ENCODE measurements at regions not wholly inside any gene's neighbourhood (a gene's known extent, or its start where the extent isn't known, plus 50 kb on each side); places are given as distances from the start of the nearest gene placed in this dataset.
"Not testable (repeated sequence)": the region's sequence is repeated elsewhere in the genome, so short reads cannot be mapped to it uniquely, and the experiment has no call there.

DNA sequence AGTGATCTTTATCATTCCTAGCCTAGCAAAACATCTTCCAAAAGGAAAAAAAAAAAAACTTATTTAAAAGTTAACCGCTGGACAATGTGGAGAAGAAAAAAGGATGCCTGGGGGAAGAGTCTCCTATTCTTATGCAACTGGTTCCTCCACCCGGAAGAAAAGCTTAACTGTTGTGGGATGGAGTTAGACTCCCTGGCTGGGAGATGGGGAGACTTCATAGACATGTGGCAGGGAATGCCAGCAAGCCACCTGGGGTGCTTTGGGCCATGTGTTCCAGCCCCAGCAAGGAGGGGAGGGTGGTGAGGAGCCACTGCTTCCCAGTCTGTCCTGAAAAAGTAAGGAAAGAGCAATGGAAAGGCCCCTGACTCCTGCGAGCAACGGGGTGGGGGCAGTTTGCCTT is 119.4 kb upstream of the SPIN4 start:
- no peak overlapping the region for H3K4me3 ChIP-seq (ENCODE audit: low read depth, low read length)

DNA sequence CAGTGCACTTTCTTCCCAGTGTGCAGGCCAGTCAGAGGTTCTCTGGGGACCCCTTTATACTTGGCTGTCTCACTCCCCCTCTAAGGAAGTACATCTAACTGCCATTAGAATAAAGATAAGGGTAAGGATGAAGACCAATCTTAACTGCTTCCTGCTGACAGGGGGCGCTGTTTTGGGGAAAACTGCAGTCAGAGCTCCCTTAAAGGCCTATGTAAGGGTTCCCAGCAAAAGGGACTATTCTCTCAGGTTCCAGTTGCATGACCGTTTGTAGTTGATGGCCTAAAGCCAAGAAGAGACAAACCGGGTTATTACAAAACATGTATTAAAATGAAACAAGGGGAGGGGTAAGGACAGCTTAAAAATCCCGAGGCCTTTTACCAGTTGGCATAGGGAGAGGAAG is 115.6 kb upstream of the SPIN4 start:
- no peak overlapping the region for H3K4me3 ChIP-seq (ENCODE audit: low read depth, low read length)

DNA sequence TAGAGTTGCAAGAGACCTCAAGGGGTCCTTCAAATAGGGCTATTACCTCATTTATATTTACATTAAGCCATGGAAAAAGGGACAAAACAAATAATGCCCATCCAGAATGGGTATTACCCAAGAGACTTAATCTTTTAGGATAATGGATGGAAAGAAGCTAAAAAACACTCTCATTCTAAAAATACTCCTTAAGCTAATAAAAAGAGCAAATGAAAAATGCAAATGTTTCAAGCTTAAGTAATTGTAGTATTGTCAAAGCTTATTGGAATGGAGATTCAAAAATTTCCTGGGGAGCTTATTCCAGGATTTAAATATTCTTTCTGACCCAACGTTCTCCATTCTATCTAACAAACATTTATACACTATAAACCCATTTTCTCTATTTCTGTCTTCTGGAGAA is 107.8 kb upstream of the SPIN4 start:
- no peak overlapping the region for H3K4me3 ChIP-seq (ENCODE audit: low read depth, low read length)

DNA sequence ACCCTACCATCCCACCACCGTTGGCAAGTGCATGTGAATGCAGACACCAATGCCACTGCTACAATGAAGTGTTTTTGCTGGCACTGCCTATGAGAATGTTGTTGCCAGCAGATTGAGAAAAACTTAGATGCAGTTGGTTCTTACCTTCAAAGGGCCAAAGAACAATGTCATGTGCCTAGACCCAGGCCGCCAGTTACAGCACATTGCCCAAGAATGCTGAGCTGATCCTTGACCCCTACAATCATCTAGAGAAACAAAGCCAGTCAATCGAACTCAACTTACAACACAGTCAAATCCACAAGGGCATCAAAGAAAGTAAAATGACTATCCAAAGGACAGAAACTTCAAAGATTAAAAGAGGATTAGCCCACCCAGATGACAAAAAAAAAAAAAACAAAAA is 102.4 kb upstream of the SPIN4 start:
- no peak overlapping the region for H3K4me3 ChIP-seq (ENCODE audit: low read depth, low read length)

DNA sequence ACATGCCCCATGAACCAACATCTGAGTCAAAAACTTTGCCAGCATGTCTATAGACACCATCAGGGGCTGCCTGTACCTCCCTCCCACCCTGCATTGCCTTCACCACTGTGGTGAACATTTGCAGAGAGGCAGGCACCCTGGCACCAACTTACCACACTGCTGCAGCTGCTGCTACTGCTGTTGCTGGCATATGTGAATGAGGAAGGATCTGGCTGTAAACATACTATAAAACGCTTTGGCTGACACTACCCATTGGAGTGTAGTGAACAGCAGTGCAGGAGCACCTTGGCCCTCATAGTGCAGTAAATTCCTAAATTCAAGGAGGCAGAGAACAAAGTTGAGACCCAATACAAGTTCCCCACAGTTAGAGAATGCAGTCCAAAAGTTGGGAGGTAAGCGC is 90.6 kb upstream of the SPIN4 start:
- no peak overlapping the region for H3K4me3 ChIP-seq (ENCODE audit: low read depth, low read length)

DNA sequence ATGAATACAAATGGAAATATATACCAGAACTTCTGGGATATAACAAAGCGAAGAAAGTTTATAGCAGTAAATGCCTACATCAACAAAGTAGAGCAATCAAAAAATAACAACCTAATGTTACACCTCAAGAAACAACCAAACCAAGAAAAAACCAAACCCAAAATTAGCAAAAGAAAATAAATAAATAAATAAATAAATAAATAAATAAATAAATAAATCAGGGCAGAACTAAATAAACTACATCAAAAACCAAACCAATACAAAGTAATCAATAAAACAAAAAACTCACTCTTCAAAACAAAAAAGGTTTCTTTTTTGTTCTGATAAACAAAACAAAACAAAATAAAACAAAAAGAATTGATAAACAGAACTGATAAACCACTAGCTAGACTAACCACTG is 88.4 kb upstream of the SPIN4 start:
- no peak overlapping the region for H3K4me3 ChIP-seq (ENCODE audit: low read depth, low read length)

DNA sequence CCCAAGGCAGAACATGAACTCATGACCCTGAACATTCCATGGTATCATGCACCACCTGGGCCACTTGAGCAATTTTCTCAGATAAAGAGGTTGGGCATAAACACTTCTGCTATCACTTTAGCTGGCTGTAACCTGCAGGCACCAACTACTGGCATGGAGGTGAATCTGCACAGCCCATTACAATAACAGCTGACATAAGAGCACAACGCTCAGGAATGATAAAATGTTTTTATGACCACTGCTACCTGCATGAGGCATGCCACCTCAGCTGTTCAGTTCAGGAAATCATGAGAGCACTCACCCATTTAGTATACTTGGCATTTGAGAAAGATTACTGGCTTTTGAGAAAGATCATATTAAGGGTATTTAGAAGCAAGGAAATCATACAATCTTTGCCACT is 85.7 kb upstream of the SPIN4 start:
- H3K4me3 ChIP-seq (ENCODE audit: low read depth, low read length), result no peak overlapping the region

DNA sequence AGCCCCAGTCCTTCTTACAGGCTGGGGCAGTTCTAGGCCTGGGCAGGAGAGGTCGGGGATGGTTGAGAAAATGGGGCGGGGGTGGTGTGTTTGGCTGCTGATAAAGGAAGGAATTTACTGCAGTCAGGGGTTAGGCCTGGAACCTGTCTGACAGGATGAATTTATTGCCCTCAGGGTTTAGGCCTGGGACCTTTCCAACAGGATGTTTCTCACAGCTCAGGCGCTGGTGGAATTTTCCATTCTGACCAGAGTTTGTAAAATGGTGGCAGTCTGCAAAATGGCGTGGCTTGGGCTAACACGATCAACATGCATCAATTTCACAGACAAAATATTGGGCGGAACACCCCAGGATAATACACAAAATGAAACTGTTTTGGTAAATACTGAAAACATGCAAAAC is 83.5 kb upstream of the SPIN4 start:
- no peak overlapping the region for H3K4me3 ChIP-seq (ENCODE audit: low read depth, low read length)

DNA sequence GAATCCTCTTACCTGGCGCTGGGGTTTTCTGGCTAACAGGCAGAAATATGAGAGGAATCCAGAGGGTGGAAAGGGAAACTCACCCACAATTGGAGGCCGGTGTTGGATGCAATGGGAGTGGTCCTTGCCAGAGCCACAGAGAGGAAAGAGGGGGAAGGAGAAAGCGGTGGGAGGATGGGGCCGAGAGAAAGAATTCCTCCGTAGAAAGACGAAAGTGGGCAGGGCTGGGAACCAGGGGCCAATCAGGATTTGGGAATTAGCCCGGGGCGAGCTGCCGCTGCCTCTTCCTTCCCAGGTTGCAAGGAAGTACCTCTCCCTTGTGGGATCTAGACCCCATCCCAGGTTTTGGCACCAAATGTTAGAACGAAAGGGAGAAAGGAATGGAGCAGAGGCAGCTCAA is 83.1 kb upstream of the SPIN4 start:
- H3K4me3 ChIP-seq (ENCODE audit: low read depth, low read length), result no peak overlapping the region

DNA sequence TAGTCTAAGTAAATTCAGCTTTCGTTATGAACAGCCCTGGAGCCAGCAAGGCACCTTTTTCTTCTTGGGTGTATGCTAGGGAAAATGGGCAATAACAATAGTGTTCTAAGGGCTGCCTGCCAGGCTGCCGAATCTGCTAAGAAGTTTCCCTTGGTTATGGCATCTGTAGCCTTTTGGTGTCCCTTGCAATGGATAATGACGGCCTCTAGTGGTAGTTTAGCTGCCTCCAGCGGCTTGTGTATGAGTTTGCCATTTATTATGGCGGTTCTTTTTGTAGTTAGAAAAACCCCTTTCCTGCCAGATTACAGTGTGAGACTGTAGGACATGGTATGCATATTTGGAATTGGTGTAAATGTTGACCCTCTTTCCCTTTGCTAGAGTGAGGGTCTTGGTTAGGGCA is 78.9 kb upstream of the SPIN4 start:
- no peak overlapping the region for H3K4me3 ChIP-seq (ENCODE audit: low read depth, low read length)

DNA sequence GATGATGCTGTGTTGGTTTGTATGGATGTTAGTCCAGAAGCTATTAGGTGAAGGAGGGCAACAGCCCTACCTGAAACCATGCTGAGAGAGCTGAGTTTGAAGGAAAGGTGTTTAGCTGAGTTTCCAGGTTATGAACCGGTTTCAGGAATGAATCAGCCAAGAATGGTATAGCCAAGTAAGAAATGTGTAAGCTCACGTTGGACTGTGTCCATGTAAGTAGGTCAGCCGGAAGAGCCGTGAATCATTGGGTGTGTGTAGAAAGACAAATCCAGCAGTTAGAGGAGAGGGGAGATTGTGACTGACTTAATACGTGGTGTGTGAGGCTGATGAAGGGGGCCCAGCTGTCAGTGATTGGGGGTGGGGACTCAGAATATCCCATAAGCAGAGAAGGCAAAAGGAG is 77.2 kb upstream of the SPIN4 start:
- H3K4me3 ChIP-seq (ENCODE audit: low read depth, low read length), result no peak overlapping the region

DNA sequence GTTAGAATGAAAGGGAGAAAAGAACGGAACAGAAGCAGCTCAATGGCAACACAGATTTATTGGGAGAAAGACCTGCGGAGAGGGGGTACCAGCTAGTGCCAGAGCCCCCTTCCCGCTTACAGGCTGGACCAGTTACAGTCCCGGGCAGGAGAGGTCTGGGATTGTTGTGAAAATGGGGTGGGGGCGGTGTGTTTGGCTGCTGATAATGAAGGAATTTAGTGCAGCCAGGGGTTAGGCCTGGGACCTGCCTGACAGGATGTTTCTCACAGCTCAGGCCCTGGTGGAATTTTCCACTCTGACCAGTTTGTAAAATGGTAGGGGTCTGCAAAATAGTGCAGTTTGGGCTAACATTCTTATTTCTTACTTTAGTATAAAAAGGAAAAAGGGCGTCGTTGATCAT is 75.4 kb upstream of the SPIN4 start:
- no peak overlapping the region for H3K4me3 ChIP-seq (ENCODE audit: low read depth, low read length)

DNA sequence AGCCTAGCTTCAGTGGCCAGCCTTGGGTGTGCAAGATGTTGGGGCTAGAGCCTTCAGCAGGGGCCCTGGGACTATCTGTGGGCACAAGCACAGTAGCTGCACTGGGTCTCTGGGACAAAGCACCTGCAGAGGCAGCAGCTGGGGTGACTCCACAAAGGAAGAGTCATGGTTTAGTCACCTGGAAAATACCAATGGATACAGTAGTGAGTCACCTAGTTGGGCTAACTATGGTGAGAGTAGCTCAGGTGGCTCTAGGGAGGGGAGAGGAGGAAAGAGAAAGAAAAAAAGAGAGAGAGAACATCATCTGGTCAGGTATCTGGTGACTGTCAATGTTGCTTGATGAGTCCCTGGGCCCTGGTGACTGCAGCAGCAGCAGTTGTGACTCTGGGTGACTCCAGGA is 72.9 kb upstream of the SPIN4 start:
- H3K4me3 ChIP-seq (ENCODE audit: low read depth, low read length), result no peak overlapping the region

DNA sequence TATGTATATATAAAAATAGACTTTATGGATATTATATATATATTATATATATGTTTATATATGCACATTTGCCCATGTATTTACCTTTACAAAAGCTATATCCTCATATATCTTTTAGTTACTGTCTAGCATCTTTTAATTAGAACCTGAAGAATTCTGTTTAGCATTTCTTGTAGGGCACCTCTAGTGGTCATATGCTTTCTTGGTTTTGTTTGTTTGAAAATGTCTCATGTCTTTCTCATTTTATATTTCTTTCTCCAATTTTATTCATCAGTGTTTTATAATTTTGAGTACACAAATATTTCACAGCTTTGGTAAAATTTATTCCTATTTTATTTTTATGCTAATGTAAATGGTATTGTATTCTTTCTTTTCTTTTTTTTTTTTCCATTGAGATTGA is 70.3 kb upstream of the SPIN4 start:
- H3K4me3 ChIP-seq (ENCODE audit: low read depth, low read length), result no peak overlapping the region

DNA sequence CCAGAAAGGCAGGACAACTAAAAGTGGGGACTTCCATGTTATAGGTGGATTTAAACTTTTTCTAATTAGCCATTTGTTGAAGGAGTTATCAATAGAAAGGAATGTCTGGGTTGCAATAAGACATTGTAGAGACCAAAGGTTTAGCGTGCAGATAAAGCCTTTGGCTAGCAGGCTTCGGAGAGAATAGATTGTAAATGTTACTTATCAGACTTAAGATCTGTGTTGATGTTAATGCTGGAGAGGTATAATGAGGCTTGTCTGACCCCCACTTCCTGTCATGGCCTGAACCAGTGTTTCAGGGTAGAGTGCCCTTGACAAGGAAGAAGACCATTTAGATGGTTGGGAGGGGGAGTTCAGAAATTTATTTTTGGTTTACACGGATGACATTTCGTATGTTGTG is 67.1 kb upstream of the SPIN4 start:
- H3K4me3 ChIP-seq (ENCODE audit: low read depth, low read length), result no peak overlapping the region

DNA sequence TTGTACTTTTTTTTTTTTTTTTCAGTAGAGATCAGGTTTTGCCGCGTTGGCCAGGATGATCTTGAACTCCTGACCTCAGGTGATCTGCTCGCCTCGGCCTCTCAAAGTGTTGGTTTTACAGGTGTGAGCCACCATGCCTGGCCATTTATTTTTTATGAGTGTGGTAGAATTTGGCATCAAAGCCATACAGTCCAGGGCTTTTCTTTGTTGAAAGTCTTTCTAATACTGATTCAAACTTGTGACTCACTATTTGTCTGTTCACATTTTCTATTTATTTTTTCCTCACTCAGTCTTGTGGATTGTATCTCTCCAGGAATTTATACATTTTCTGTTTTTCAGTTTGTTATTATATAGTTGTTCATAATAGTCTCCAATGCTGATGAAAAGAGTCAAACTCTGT is 66.5 kb upstream of the SPIN4 start:
- no peak overlapping the region for H3K4me3 ChIP-seq (ENCODE audit: low read depth, low read length)

DNA sequence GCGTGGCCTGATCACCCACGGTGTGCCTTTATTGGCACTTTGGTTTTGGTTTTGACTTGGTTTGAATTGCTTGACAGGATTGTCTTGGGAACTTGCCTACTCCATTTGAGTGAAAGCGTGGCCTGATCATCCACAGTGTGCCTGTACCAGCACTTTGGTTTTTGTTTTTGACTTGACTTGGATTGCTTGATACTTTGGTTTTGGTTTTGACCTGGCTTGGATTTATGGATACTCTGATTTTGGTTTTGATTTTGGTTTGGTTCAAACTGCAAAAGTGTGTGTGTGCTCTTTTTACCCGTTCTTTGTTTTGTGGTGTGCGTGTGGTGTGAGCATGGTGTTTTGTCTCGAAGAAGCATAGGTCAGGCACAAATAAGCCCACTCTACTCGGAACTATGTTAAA is 58.8 kb upstream of the SPIN4 start:
- H3K4me3 ChIP-seq (ENCODE audit: low read depth, low read length), result not testable (repeated sequence)

DNA sequence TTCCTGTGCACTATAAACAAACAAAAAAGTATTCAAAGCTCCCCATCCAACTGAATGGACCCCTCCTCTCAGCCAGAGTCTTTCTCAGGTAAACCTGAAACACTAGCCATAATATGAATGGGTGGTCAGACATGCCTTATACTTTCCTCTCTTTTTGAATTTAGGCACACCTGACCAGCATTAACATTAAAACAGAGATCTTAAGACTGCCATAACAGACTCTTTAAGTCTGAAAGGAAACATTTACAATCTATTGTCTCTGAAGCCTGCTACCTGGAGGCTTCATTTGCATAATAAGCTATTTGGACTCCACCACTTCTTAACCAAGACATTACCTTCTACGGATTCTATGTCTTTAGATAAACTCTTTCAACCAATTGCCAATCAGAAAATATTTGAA is 56.9 kb upstream of the SPIN4 start:
- H3K4me3 ChIP-seq (ENCODE audit: low read depth, low read length), result no peak overlapping the region

DNA sequence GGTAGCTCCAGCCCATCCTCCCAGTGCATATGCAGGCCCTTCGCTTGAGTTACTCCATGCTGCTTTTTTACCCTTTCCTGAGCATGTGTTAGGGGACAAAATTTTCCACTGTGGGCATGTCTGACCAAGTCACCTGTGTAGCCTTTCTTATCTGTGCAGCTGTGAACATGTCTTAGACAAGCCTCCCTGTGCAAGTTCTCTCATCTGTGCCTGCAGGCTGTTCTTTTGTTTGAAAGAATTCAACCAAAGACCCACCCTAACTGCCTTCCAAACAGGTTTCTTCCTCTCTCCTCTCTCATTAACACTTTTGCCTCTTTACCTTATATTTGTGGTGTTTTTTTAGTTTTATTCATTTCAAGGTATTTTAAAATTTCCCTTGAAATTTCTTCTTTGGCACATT is 53.2 kb upstream of the SPIN4 start:
- H3K4me3 ChIP-seq (ENCODE audit: low read depth, low read length), result no peak overlapping the region

DNA sequence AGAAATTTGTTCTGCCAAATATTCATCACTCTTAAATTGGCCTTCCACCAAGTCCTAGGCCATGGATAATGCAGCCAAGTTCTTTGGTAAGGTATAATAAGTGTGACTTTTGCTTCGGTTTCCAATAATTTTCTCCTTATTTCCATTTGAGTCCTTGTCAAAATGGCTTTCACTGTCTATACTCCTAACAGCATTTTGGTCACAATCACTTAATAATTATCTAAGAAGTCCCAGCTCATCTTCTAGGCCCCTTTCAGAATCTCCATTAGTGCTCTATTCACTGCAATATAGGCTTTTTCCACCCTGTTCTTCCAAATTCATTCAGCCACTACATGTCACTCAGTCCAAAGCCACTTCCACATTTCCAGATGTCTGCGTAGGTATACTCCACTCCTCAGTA is 51.0 kb upstream of the SPIN4 start:
- no peak overlapping the region for H3K4me3 ChIP-seq (ENCODE audit: low read depth, low read length)

All from iPS-11a (cell line).